Cerebellar nuclear complex (tissue), 1 donor: ENCODE measurements at regions not wholly inside any gene's neighbourhood (a gene's known extent, or its start where the extent isn't known, plus 50 kb on each side); places are given as distances from the start of the nearest gene placed in this dataset.

ENCODE experiments used
- DNase-seq, 2 experiments: peaks; one replicate each; lab custom pipeline; 2025; lab: John Stamatoyannopoulos, UW

- DNase-seq, result no peak
These were observed 383.1 kb upstream of the TNP1 start for GRCh38 chr2:217242947-217243346.

- no peak for DNase-seq
These were observed 371.9 kb upstream of the TNP1 start for GRCh38 chr2:217231724-217232123.

DNA sequence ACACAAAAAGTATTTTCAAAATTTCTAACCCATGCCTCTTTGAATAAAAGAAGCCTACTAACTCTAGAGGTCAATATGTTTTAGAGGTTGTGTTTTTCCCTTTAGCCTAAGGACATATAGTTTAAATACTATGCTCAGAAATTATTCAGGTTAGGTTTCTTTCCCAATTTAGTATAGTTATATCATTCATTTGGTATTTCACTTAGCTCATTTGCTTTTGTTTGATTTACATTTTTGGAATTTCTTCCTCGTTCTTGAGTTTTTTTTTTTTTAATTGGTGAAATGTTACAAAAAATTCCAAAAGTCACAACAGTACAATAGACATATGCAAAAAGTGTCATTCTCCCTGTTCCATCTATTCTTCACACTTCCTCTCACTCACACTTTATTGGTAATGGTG lies 371.3 kb upstream of the TNP1 start:
- no peak for DNase-seq

- DNase-seq, result no peak
These were observed 368.9 kb upstream of the TNP1 start for GRCh38 chr2:217228732-217229131.

DNA sequence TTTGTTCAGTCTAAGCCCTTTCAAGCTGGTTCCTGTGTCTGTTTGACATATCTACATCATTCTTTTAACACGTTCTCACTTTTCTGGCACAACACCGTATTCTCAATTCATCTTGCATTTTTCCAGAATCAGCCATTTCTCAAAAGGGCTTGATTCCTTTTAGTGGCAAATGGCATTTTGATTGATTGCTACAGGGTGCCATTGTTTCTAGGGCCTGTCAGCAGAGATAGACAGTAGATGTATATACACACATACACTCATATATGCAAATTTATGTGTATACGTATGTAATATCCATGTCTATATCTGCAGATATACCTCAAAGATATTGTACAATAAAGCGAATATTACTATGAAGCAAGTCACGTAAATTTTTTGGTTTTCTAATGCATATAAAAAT lies 367.9 kb upstream of the TNP1 start:
- DNase-seq, result no peak

DNA sequence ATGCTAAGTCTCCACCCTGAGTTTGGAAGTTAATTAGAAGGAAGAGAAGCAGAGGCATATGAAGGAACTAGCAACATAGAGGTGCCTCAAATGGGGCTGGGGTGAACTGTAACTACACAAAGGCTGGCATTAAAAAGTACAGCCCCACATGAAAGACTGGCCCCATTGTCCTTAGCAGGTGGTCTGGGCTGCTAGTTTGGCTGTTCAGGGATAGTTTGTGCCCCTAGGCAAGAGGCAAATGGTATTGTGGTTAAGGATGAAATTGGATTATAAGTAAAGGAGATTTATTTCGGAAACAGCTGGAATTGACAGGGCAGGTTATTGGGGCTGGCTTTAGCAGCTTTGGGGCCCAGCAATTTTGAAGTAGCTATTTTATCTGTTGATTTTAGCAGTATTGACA lies 365.7 kb upstream of the TNP1 start:
- no peak for DNase-seq

- DNase-seq, result no peak
These were observed 363.5 kb upstream of the TNP1 start for GRCh38 chr2:217223222-217223930.

DNA sequence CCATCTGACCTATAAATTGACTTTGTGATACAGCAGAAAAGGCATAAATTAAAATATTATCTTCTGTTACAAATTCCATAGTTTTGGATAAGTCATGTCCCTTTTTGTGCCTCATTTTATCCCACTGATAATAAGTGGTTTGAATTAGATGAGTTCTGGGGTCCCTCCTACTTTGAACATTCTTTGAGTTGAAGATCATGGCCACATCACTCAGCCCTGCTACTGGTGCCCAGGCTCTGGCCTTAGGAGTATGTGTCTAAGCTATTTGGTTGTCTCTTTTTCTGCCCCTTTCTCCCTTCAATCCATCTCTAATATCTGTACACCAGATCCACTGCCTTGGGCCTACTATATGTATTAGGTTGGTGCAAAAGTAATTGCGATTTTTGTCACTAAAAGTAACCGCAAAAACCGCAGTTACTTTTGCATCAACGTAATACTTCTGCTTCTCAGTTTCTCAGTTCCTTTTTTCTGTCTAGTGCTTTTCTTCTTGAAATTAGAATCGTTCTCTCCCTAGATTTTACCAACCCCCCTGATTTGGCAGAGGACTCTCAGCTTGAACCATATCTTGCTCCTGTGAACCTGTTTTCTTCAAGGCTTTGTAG lies 362.5 kb upstream of the TNP1 start:
- DNase-seq, result no peak

DNA sequence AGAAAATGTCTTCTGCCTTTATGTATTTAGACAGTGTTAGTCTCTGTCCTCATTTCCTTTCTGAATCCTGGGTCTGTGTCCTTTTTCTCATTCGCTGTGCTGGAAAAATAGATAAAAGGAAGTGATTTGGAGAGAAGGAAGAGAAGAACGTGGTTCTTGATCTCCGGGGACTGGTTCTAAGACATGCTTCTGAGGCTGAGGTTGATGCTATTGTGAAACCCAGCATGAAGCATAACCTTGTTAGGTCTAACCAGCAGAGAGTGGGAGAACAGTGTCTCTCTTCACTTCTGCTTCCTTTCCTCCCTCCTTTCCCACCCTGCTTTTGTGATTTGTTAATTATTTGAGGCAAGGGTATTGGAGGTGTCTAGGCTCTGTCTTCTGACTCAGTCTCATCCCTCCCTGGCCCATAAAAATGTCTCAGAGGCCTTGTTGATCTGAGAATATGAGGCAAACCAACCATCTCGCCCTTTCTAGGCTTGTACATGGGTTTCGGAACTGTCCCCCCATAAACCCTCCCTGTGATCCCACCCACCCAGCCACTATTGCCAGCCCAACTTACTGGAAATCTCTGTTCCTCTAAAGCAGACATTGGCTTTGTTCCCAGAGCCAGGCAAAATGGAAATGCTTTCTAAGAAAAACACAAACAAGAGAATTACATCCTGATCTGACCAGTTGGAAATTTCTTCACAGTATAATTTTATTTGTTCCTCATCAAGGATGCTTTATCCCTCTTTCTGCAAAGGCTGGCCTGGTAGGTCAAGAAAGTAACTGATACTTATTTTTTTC lies 360.6 kb upstream of the TNP1 start:
- DNase-seq, result no peak

- DNase-seq, result no peak
These were observed 359.3 kb upstream of the TNP1 start for GRCh38 chr2:217219164-217219520.

DNA sequence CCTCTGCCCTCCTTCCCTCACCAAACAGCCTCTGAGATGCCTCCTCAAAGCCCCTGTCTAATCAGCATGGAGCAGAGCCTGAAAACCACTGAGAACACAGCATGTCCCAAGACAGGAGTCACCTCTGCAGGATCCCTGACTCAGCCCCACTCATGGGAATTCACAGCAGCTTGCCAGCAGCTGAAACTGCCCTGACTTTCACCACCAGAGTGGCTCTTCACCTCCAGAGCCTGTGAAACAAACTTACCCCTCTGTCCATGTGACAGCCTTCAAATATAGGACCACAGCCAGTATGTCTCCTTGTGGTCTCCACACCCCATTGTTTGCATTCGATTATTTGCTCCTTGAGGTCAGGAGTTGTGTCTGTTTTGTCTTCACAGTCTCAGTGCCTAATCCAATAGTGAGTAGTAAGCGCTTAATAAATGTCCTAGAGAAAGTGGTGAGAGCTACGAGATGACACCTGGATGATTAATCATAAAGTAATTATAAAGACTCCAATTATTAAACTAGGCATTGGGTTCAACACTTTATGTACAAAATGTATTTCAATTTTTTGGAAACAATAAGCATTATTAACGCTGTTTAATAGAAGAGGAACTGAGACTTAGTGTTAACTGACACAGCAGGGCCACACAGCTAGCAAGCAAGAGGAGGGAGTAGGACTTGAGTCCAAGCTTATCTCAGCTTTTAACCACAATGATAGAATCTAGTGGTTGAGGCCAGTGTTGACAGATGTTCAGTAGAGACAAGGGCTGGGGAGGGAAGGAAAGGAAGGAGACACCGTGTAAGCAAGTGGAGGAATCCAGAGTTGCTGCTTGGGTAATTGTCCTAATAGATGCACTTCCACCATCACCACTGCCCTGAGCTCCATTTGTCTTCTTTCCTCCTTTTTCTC lies 358.7 kb upstream of the TNP1 start:
- DNase-seq, result no peak

- no peak for DNase-seq
These were observed 357.1 kb upstream of the TNP1 start for GRCh38 chr2:217216982-217217381.

DNA sequence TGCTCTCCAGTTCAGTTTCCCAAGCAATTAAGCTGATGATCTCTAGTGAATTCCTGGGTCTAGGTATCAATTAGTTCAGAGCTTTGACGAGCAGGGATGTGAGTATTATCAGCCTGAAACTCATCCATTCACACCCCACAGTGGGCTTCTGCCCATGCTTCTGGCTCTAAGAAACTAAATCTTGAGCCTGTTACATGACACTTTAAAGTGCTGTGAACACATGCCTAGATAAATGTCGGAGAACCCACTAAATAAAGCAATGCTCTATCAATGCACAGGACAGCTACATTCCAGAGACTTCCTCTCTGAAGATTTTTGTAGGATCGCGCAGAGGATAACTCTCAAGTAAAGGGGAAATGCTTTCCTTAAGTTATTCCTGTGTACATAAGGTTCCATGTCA lies 356.5 kb upstream of the TNP1 start:
- DNase-seq, result no peak

- no peak for DNase-seq
These were observed 356.0 kb upstream of the TNP1 start for GRCh38 chr2:217215877-217216276.

DNA sequence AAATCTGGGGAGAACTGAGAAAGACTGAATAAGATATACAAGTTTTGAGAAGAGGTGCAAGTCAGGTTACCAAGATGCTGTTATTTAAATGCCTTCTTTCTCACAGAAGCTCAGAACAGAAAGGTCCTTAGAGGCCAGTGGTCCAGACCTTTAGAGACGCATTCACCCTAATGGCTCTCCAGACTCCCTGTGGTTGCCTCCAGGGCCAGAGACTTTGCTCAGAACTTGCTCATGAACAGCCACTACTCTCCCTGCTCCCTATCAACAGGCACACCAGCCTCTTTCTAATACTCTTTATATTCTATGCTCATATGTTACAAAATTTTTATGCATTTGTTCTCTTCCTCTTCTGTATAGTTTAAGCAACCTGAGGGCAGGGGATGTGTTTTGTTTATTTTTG lies 349.0 kb upstream of the TNP1 start:
- DNase-seq, result no peak

DNA sequence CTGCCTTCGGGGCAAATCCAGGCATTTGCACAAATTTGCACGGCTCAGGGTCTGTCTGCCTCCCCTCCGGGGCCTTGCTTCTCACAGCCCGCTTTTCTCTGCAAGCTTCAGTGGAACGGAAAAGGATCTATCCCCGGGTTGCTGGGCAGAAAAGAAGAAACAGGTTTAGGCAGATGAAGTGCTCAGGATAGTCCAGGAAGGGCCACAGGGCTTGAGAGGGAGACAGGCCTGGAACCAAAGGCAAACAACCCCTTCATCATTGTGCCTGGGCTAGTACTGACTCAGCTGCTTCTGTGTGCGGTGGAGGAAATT lies 347.8 kb upstream of the TNP1 start:
- no peak for DNase-seq

- DNase-seq, result no peak
These were observed 347.2 kb upstream of the TNP1 start for GRCh38 chr2:217206907-217207698.

- DNase-seq, result no peak
These were observed 346.3 kb upstream of the TNP1 start for GRCh38 chr2:217206016-217206725.

DNA sequence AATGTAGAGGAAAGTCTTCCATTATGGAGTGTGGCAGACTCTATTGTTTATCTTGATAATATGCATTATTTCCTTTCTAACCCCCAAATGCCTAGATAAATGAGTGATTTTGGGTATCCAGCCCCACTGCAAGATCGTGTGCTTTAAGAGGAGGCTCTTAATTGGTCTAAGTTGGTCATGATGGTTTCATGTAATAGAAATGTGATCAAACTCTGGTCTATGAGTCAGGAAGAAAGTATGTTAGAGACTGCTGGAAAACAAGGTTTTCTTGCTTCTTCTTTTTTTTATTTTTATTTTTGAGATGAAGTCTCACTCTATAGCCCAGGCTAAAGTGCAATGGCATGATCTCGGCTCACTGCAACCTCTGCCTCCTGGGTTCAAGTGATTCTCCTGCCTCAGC lies 344.5 kb upstream of the TNP1 start:
- no peak for DNase-seq

DNA sequence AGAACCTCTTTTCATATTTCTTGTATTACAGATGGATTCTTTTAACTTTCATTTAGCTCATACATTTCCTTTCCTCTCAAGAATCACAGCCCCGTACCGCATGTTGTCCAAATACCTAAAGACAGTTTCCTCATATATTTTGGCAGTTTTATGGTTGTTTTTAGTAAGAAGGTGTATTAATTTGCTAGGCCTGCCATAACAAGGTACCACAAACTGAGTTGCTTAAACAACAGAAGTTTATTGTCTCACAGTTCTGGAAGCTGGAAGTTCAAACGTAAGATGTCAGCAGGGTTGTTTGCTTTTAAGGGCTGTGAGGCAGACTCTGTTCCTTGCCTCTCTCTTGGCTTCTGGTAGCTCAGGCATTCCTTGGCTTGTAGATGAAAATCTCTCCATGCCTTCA lies 343.2 kb upstream of the TNP1 start:
- DNase-seq, result no peak

GRCh38 chr2:217199255-217199630 lies 339.4 kb upstream of the TNP1 start:
- no peak for DNase-seq
